ENCODE measurements at regions not wholly inside any gene's neighbourhood (a gene's known extent, or its start where the extent isn't known, plus 50 kb on each side); places are given as distances from the start of the nearest gene placed in this dataset.

DNA sequence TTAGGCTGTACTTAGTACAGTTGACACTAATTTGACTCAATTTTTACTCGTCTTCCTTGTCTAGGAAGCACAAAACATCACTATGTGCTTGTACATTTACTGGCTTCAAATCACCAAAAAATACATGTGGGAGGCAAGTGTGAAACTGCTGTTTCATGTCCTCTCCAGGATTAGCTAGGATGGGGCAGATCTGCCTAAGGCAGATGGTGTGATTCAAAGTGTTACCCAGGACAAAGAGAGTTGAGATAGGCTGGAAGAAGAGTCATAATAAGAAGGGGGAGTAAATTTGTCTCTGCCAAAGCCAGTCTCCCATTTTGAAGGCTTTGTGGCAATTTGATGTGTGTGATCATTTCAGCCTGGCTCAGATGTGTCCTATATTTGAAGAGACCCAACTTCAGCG, 821.6 kb upstream of the ZEB2 start:
- TF ChIP-seq, protein P1, sequence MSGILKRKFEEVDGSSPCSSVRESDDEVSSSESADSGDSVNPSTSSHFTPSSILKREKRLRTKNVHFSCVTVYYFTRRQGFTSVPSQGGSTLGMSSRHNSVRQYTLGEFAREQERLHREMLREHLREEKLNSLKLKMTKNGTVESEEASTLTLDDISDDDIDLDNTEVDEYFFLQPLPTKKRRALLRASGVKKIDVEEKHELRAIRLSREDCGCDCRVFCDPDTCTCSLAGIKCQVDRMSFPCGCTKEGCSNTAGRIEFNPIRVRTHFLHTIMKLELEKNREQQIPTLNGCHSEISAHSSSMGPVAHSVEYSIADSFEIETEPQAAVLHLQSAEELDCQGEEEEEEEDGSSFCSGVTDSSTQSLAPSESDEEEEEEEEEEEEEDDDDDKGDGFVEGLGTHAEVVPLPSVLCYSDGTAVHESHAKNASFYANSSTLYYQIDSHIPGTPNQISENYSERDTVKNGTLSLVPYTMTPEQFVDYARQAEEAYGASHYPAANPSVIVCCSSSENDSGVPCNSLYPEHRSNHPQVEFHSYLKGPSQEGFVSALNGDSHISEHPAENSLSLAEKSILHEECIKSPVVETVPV (CRISPR knock-in tag; IDR thresholded peaks at IDR 0.05): no peak
- TF ChIP-seq, protein P2, sequence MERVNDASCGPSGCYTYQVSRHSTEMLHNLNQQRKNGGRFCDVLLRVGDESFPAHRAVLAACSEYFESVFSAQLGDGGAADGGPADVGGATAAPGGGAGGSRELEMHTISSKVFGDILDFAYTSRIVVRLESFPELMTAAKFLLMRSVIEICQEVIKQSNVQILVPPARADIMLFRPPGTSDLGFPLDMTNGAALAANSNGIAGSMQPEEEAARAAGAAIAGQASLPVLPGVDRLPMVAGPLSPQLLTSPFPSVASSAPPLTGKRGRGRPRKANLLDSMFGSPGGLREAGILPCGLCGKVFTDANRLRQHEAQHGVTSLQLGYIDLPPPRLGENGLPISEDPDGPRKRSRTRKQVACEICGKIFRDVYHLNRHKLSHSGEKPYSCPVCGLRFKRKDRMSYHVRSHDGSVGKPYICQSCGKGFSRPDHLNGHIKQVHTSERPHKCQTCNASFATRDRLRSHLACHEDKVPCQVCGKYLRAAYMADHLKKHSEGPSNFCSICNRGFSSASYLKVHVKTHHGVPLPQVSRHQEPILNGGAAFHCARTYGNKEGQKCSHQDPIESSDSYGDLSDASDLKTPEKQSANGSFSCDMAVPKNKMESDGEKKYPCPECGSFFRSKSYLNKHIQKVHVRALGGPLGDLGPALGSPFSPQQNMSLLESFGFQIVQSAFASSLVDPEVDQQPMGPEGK (CRISPR knock-in tag; IDR thresholded peaks at IDR 0.05; ENCODE audit: borderline replicate concordance): no peak
- TF ChIP-seq SNAI2 (CRISPR knock-in tag; IDR thresholded peaks at IDR 0.05) (no peak), ZNF565 (CRISPR knock-in tag; conservative IDR thresholded peaks at IDR 0.05; ENCODE audit: low read depth) (no peak), ARNTL (CRISPR knock-in tag; IDR thresholded peaks at IDR 0.05; ENCODE audit: borderline replicate concordance, low read depth) (no peak)
